Stimulated activated effector memory CD8-positive, alpha-beta T cell treated with anti-CD3 and anti-CD28 coated beads, Interleukin-12 subunit alpha, Interleukin-12 subunit beta, amount 100 ng/mL, for 72 hours (primary cell): ENCODE measurements at regions not wholly inside any gene's neighbourhood (a gene's known extent, or its start where the extent isn't known, plus 50 kb on each side); places are given as distances from the start of the nearest gene placed in this dataset.
A peak's percentile ranks its signal among the peaks of the same experiment; 100 is the strongest.

Experiments used
- ATAC-seq: fragments of 150-1000 bp; cut with Tn5 transposase; 2 replicates; pipeline ENCODE4 v1.10.0; 2021
- DNase-seq, 2 donors: peaks; one replicate each; pipeline ENCODE4 v3.0.0; 2021 to 2022; ENCODE audit warnings: low spot score in 2 of 2
- H3K27ac Mint-ChIP-seq: one replicate; pipeline ENCODE4 v1.8.0; 2022; ENCODE audit warnings: mild to moderate bottlenecking, mixed read lengths
- H3K36me3 Mint-ChIP-seq: one replicate; pipeline ENCODE4 v1.8.0; 2022; ENCODE audit warnings: mild to moderate bottlenecking, mixed read lengths
- H3K4me1 Mint-ChIP-seq: one replicate; pipeline ENCODE4 v1.8.0; 2022; ENCODE audit warnings: mixed read lengths
- H3K4me3 Mint-ChIP-seq: one replicate; pipeline ENCODE4 v1.8.0; 2022; ENCODE audit warnings: mild to moderate bottlenecking, mixed read lengths
- H3K9me3 Mint-ChIP-seq: one replicate; pipeline ENCODE4 v1.8.0; 2022; ENCODE audit warnings: mixed read lengths

DNA sequence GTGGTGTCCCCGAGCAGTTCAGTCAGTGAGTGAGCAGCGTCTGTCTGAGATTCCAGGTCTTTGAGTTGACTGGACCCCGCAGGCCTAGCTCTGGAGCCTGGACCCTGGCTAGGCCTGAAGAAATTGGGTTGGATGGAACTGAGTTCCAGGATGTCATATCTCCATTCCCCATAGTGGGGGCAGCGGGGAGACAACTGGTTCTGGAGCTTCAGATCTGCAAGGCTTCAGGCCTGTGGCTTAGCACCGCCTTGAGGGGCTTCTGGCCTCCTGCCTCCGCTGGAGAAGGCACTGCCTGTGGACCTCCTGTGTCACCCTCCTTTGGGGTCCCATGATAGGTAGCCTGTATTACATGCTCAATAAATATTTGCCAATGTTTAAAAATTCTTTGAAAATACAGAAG is 288.4 kb upstream of the ID2 start:
- no peak for ATAC-seq
- H3K36me3 Mint-ChIP-seq: peaks cover 19% of the 10 kb centered on the region
- no peak overlapping the region for H3K4me3 Mint-ChIP-seq

DNA sequence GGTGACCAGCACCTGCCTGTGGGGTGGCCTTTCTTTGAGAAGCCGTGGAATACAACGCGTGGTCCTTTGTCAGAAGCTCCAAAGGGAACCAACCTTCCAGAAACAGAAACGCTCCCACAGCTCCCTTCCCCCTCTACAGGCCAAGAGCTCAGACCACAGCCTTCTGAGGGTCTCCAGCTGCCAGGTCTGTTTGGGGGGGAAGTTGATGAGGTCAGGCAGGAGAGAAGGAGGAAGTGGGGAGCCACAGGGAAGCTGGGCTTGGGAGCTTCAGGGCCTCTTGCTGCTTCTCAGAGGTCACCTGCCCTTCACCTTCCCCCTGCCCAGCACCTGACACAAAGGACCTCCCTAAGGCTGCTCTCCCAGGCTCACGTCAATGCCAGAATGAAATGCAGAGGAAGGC is 287.7 kb upstream of the ID2 start:
- Mint-ChIP-seq H3K36me3 (peaks cover 19% of the 10 kb centered on the region), H3K9me3 (peaks cover 4% of the 10 kb centered on the region), H3K4me3 (no peak overlapping the region), H3K4me1 (peaks cover 41% of the 10 kb centered on the region), H3K27ac (no peak overlapping the region)
- ATAC-seq (no peak), DNase-seq (no peak)

More for the DNA sequence above, 288.4 kb upstream of the ID2 start:
- DNase-seq: no peak
- H3K4me1 Mint-ChIP-seq: peaks cover 36% of the 10 kb centered on the region
- H3K9me3 Mint-ChIP-seq: no peaks in the 10 kb centered on the region
- H3K27ac Mint-ChIP-seq: no peak overlapping the region

DNA sequence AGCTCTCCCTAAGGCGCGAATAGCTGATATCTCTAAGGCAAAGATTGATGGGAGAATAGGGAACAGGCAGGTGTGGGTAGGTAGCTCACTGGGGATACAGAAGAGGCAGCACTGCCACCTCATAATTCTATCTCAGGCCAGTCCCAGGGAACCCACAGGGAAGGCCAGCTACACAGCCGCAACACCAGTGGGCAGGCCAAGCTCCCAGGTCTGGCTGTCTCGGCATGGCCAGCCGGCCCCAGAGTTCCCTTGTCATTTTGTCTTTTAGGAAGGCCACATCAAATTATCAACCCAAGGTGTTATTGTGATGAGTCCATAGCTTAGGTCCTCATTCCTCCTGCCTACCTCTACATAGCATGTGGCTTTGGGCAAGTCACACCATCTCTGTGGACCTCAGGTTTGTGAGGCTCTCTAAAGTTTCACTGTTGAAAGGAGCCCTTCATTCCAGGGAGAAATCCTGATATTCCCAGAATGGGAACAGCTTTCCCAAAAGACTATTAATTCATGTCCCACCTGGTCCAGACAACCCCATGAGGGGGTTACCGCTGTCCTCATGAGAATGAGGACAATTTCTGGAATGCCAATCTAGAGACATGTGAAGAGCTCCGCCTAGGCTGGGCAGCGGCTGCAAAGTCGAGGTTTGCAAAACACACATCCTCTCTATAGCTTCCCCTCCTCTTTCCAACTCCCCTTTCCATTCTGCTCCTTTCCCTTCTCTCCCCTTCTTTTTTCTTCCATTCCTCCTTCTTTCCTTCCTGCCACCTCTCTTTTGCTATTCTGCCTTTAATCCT is 287.1 kb upstream of the ID2 start:
- DNase-seq (no peak), ATAC-seq (no peak)
- Mint-ChIP-seq H3K9me3 (peaks cover 4% of the 10 kb centered on the region), H3K36me3 (peaks cover 19% of the 10 kb centered on the region), H3K4me3 (no peak overlapping the region), H3K27ac (no peak overlapping the region), H3K4me1 (peaks cover 39% of the 10 kb centered on the region)

DNA sequence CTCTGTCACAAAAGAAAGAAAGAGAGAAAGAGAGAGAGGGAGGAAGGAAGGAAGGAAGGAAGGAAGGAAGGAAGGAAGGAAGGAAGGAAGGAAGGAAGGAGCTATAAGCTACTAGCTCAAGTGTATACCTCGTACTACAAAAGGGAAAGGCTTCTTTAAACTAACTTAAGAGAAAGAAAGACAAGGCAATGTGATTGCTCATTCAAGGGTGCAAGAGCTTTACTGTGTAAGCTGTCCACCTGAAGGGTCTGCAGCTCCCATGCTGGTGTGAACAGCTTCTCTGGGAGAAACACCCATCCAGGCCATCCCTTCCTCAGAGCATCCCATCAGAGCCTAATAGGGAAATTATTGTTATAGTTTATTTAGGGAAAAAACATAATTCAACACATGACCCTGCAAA is 286.1 kb upstream of the ID2 start:
- H3K9me3 Mint-ChIP-seq: peaks cover 4% of the 10 kb centered on the region
- H3K4me1 Mint-ChIP-seq: peaks cover 40% of the 10 kb centered on the region
- DNase-seq (no peak), ATAC-seq (no peak)
- H3K36me3 Mint-ChIP-seq: peaks cover 19% of the 10 kb centered on the region
- no peak overlapping the region for H3K27ac Mint-ChIP-seq
- H3K4me3 Mint-ChIP-seq: no peak overlapping the region

DNA sequence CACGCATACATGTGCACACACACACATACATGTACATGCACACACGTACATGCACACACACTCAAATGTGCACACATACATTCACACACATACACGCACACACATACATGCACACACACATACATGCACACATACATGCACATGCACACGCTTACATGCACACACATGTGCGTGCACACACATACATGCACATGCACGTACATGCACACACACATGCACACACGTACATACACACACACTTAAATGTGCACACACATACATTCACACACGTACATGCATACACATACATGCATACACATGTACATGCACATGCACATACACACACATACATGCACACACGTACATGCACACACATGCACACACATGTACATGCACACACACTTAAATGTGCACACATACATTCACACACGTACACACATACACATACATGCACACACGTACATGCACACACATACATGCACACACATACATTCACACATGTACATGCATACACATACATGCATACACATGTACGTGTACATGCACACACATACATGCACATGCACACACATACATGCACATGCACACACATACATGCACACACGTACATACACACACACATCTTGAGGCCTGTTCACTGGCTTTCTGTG is 283.7 kb upstream of the ID2 start:
- Mint-ChIP-seq H3K4me3 (no peak overlapping the region), H3K36me3 (peaks cover 3% of the 10 kb centered on the region), H3K27ac (peak overlapping the region; percentile 66), H3K4me1 (peaks cover 38% of the 10 kb centered on the region), H3K9me3 (peaks cover 4% of the 10 kb centered on the region)
- no peak for ATAC-seq
- DNase-seq: no peak

DNA sequence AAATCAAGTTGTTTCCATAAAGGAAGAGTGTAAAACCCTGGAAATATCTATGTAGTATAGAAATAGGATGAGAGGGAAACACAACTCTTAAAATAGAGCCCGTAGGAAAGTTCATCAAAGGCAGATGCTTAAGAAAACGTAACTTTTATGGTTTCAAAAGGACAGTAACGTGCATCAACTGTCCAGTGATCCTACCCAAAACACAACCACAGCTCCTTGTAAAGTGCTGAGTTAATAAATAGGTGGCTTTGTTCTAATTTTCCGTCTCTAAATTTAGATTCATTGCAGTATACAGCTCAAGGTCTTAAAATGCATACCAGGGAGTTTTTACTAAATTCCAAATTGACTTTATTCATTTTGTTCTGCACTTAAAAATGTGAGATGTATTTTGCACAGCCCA is 282.1 kb upstream of the ID2 start:
- Mint-ChIP-seq H3K36me3 (peaks cover 8% of the 10 kb centered on the region), H3K4me3 (no peak overlapping the region), H3K4me1 (peaks cover 53% of the 10 kb centered on the region), H3K9me3 (peaks cover 4% of the 10 kb centered on the region), H3K27ac (no peak overlapping the region)
- ATAC-seq: no peak
- no peak for DNase-seq

DNA sequence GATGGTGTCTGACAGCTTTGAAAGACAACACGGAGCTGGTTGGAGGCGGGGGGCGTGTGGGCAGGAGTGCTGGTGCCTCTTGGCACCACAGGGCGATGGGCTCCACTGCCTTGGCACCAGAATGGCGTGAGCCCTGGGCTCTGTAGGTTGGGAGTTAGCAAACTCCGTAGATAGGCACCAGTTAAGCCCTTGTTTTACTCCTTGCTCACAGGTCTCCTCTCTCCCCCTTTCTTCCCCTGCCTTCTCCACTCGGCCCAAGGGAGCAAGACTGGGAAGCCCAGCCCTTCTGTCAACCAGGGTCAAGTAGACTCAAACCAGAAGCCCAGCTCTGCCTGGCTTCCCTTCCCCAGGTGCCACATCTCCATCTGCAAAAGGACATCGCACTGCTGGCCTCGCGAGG is 281.7 kb upstream of the ID2 start:
- Mint-ChIP-seq H3K9me3 (peaks cover 4% of the 10 kb centered on the region), H3K27ac (no peak overlapping the region), H3K4me3 (no peak overlapping the region), H3K36me3 (peaks cover 8% of the 10 kb centered on the region), H3K4me1 (peaks cover 49% of the 10 kb centered on the region)
- ATAC-seq: no peak
- DNase-seq: no peak

DNA sequence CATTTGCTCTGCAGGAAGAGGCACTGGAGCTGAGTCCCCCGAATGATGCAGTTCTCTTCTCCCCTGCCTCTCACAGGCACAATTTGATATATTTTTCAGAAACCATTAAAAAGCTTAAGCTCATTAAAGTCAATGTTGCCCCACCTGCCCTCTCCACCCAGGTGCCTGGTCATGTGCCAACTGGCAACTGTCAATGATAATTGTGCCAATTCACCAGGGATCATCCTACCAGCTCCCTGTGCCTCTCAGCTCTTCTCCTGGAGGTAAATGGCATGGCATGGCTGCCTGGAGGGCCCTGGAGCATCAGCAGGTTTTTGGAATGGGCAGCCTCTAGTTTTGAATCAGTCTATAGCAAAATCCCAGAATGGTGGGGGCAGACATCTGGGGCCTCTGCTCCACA is 279.6 kb upstream of the ID2 start:
- H3K36me3 Mint-ChIP-seq: peaks cover 8% of the 10 kb centered on the region
- ATAC-seq (no peak), DNase-seq (no peak)
- no peak overlapping the region for H3K4me3 Mint-ChIP-seq
- peaks cover 4% of the 10 kb centered on the region for H3K9me3 Mint-ChIP-seq
- no peak overlapping the region for H3K27ac Mint-ChIP-seq
- peaks cover 41% of the 10 kb centered on the region for H3K4me1 Mint-ChIP-seq

DNA sequence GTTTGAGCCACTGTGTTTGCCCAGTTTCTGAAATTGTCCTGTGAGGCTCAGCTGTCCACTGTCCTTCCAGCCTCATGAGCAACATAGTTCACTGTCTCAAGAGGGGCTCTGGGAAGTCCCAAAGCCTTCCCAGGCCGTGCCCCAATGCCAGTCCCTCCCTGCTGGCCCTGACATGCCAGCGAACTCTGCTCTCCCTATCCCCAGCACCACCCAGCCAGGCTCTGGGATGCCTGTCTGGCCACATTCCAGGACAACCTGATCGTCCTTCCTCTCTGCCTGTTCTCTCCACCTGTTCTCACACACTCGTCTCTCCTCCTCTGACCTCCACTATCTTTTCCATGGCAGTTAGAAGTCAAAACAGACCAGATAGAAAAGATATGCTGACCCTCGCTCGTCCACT is 278.0 kb upstream of the ID2 start:
- ATAC-seq (no peak), DNase-seq (no peak)
- Mint-ChIP-seq H3K36me3 (peaks cover 15% of the 10 kb centered on the region), H3K27ac (peak overlapping the region; percentile 78), H3K9me3 (no peaks in the 10 kb centered on the region), H3K4me1 (peaks cover 39% of the 10 kb centered on the region), H3K4me3 (no peak overlapping the region)

DNA sequence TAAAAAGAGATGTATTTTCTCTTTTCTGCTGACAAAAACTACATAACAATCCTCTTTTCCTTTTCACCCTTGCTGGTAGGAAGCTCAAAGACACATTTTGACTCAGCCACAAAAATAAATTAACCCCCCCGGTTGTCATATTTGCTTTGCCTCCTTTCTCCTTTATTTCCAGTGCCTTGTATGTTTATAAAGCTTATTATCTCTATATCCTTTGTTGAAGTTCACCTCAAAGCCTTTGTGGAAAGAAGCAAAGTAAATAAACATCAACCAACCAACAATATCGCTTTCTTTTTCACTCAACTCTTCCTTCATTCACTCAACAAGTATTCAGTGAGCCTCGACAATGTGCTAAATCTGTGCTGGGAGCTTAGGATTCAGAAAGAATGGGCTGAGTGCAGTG is 276.5 kb upstream of the ID2 start:
- ATAC-seq (no peak), DNase-seq (no peak)
- H3K36me3 Mint-ChIP-seq: peaks cover 15% of the 10 kb centered on the region
- no peak overlapping the region for H3K27ac Mint-ChIP-seq
- peaks cover 50% of the 10 kb centered on the region for H3K4me1 Mint-ChIP-seq
- no peaks in the 10 kb centered on the region for H3K9me3 Mint-ChIP-seq
- no peak overlapping the region for H3K4me3 Mint-ChIP-seq

DNA sequence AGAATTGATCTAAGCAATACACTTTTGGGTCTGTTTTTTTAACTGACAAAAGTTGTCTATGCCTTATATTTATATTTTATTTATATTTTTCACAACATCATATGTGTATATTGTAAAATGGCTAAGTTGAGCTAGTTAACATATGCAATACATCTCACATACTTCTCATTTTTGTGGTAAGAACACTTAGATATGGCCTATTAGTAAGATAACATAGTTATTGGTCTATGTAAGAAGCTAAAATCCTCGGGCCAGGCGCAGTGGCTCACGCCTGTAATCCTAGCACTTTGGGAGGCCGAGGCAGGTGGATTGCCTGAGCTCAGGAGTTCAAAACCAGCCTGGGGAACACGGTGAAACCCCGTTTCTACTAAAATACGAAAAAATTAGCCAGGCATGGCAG is 275.6 kb upstream of the ID2 start:
- ATAC-seq (no peak), DNase-seq (no peak)
- peaks cover 15% of the 10 kb centered on the region for H3K36me3 Mint-ChIP-seq
- no peaks in the 10 kb centered on the region for H3K9me3 Mint-ChIP-seq
- no peak overlapping the region for H3K27ac Mint-ChIP-seq
- H3K4me1 Mint-ChIP-seq: peaks cover 53% of the 10 kb centered on the region
- no peak overlapping the region for H3K4me3 Mint-ChIP-seq

DNA sequence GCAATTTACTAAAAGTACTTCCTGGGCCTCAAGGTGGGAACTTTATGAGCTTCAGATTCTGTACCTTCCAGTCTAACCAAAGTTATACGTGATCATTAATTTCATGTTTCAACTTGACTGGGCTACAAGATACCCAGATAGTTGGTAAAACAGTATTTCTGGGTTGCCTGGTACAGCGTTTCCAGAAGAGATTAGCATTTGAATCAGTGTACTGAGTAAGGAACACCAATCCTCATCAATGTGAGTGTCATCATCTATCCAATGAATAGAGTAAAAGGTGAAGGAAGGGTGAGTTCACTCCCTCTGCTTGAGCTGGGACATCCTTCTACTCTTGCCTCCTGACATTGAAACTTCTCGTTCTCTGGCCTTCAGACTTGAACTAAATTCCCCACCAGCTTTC is 274.5 kb upstream of the ID2 start:
- H3K36me3 Mint-ChIP-seq: peaks cover 15% of the 10 kb centered on the region
- H3K4me1 Mint-ChIP-seq: peaks cover 57% of the 10 kb centered on the region
- DNase-seq: no peak
- ATAC-seq: no peak
- peak overlapping the region; percentile 40 for H3K27ac Mint-ChIP-seq
- no peaks in the 10 kb centered on the region for H3K9me3 Mint-ChIP-seq
- no peak overlapping the region for H3K4me3 Mint-ChIP-seq

DNA sequence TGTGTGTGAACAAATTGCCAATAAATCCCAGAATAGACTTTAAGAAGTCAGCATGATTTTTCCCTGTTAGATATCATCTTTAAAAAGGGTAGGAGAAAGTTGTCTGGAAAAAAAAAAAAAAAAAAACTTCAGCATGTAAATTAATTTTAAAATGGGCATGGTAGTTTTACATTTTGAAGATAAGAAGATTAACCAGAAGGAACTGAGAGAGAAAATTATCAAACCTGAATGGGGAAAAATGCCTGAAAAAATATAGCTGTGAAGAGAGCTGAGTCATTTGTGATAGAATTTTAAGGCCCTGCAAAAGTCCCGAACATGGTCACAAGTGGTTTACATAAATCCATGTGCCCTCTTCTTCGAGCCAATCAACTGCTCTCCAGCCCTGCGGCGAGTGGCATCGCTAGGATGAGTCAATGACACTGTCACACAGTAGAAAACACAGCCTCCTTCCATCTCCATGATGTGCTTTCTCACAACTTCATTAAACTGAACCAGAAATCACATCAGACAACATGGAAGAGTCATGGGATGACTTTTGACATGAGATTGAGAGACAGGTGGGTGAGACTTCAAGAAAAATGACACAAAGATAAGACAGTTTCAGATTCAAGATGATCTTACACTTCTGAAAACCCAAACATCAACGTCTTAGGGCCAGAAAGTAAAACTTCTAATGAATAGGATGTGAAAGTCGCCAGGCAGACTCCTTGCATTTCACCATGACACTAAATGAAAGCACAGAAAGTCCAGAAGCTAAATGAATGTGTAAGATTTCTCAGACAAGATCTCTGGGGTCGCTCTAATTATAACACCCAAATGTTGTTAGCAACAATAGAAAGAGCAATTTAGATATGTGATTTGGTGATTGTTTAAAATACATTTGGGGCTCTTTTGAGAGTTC is 273.0 kb upstream of the ID2 start:
- Mint-ChIP-seq H3K9me3 (no peaks in the 10 kb centered on the region), H3K4me3 (peak overlapping the region; percentile 33), H3K4me1 (peaks cover 49% of the 10 kb centered on the region), H3K27ac (peak overlapping the region; percentile 40), H3K36me3 (peaks cover 6% of the 10 kb centered on the region)
- ATAC-seq (peak; percentile 98), DNase-seq (peak; percentile 43 to 83)

DNA sequence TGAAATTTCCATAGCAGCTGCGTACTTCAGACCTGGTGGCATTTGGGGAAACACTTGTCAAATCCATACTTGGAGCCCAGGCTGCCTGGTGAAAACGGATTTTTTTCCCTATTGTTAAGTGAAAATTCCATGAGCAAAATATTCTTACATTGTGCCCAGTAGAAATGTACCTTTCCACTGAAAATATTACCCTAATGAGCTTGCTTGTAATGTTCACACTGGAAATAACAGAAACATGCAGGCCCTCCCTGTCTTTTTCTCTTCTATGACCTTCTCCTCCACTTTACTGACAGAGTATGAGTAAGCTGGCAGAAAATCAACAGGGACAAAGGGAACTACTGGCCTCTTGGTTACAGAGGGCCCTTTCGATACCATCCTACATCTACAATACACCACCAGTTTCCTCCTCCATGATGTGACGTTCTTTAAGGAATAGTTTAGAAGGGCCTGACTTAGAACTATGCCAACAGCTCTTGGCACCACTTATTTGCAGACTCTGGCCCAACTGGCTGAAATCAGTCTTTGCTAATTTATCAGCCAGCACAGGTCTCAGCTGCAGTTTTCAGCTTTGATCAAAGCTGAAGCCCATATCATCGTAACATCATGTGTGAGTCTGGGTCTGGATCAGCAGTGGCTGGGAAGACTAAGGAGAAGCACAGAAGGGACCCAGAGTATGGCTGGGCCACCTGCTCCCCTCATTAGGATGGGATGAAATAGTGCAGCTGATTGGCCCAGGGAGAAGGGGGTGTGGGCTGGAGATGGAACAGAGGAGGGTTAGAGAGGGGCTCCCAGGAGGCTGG is 272.2 kb upstream of the ID2 start:
- DNase-seq (no peak), ATAC-seq (no peak)
- H3K4me3 Mint-ChIP-seq: peak overlapping the region; percentile 33
- peak overlapping the region; percentile 40 for H3K27ac Mint-ChIP-seq
- H3K36me3 Mint-ChIP-seq: peaks cover 6% of the 10 kb centered on the region
- H3K9me3 Mint-ChIP-seq: no peaks in the 10 kb centered on the region
- peaks cover 40% of the 10 kb centered on the region for H3K4me1 Mint-ChIP-seq

DNA sequence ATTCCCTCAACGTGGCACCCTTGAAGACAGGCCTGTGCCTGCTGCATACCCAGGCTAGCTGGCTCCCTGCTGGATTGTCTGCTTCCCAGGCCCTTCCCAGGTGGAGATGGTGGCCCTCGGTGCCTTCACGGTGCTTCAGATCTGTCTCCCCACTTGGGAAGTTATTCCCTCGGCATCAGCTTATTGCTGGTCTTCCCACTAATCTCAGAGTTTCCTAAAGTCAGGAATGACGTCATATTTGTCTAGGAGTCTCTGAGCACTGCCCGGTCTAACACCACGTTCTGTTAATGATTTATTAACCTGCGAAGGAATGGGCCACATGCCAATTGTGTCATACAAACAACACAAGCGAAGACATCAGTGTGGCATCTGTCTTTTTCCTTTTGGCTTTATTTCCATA is 269.8 kb upstream of the ID2 start:
- no peak for ATAC-seq
- H3K4me1 Mint-ChIP-seq: peaks cover 54% of the 10 kb centered on the region
- no peak overlapping the region for H3K27ac Mint-ChIP-seq

More for the DNA sequence above, 269.8 kb upstream of the ID2 start:
- no peaks in the 10 kb centered on the region for H3K9me3 Mint-ChIP-seq
- H3K4me3 Mint-ChIP-seq: no peak overlapping the region
- peaks cover 6% of the 10 kb centered on the region for H3K36me3 Mint-ChIP-seq
- no peak for DNase-seq
